Endothelial cell of umbilical vein (primary cell): ENCODE measurements at regions not wholly inside any gene's neighbourhood (a gene's known extent, or its start where the extent isn't known, plus 50 kb on each side); places are given as distances from the start of the nearest gene placed in this dataset.

Source experiments
- EZH2 ChIP-seq: IDR thresholded peaks from 2 replicates; pipeline ENCODE4 v1.6.1; 2012; ENCODE audit warnings: borderline replicate concordance, low read depth, mild to moderate bottlenecking, moderate library complexity, low read length, inconsistent platforms; ENCODE audit not compliant: severe bottlenecking
- JUN ChIP-seq: IDR thresholded peaks from 2 replicates; pipeline ENCODE4 v1.6.1; 2011; ENCODE audit warnings: borderline replicate concordance, low read depth; ENCODE audit not compliant: insufficient read length, insufficient read depth
- POLR2A ChIP-seq: IDR thresholded peaks from 2 replicates; pipeline ENCODE4 v1.6.1; 2012; ENCODE audit warnings: low read depth, mild to moderate bottlenecking, control low read depth, low read length
- TF ChIP-seq, protein P1 (sequence below): IDR thresholded peaks from 2 replicates; pipeline ENCODE4 v1.6.1; 2011; ENCODE audit not compliant: insufficient read depth, insufficient read length
- TF ChIP-seq, protein P2 (sequence below), 2 donors: IDR thresholded peaks; 1 replicate in 1 of 2; 2 replicates in 1 of 2; pipeline ENCODE4 v1.5.1; 2011; ENCODE audit warnings: low read length in 2 of 2, mild to moderate bottlenecking in 2 of 2, moderate library complexity in 2 of 2, control low read depth in 1 of 2, inconsistent platforms in 1 of 2, low read depth in 1 of 2; ENCODE audit not compliant: insufficient read depth in 1 of 2; ENCODE audit errors: extremely low read depth in 1 of 2

DNA sequence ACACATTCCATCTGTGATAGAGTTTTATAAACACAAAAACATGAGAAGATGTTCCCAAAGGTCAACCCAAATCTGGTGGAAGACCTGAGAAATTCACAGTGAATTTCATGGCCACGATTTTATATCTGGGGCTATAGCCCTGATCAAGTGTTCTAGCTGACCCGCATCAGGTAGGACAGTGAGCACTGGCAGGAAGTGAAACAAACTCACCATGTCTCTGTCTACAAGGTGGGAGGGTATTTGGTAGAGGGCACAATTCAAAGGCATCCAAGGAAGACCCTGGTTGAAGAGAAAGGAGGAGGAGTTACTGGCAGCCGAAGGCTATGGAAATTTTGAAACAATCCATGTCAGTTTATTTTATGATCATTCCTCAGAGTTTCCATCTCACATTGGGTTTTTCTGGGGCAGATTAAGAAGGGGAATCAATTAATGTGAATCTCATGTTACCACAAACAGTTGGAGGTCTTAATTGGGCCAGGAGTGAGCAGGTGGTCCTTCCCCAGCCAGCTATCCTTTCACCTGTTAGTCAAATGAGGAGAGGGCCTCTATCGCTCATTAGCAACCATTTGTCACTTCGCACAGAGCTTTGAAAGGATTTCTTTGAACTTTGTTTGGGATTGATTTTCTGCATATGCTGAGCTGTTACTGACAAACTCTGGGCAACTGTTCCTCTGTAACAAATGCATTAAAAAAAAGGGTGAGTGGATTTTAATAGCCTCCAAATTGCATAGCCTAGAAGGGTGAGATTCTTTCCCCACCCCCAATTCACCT lies 612.0 kb upstream of the CLINT1 start:
- TF ChIP-seq POLR2A (no peak), EZH2 (no peak), JUN (no peak)
- TF ChIP-seq, protein P1, sequence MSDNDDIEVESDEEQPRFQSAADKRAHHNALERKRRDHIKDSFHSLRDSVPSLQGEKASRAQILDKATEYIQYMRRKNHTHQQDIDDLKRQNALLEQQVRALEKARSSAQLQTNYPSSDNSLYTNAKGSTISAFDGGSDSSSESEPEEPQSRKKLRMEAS: no peak
- TF ChIP-seq, protein P2, sequence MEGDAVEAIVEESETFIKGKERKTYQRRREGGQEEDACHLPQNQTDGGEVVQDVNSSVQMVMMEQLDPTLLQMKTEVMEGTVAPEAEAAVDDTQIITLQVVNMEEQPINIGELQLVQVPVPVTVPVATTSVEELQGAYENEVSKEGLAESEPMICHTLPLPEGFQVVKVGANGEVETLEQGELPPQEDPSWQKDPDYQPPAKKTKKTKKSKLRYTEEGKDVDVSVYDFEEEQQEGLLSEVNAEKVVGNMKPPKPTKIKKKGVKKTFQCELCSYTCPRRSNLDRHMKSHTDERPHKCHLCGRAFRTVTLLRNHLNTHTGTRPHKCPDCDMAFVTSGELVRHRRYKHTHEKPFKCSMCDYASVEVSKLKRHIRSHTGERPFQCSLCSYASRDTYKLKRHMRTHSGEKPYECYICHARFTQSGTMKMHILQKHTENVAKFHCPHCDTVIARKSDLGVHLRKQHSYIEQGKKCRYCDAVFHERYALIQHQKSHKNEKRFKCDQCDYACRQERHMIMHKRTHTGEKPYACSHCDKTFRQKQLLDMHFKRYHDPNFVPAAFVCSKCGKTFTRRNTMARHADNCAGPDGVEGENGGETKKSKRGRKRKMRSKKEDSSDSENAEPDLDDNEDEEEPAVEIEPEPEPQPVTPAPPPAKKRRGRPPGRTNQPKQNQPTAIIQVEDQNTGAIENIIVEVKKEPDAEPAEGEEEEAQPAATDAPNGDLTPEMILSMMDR (IDR thresholded peaks at IDR 0.05; ENCODE audit: extremely low read depth in 1 of 2, insufficient read depth in 1 of 2, low read depth in 1 of 2, low read length in 2 of 2): no peak
